H1 (cell line): ENCODE measurements at regions not wholly inside any gene's neighbourhood (a gene's known extent, or its start where the extent isn't known, plus 50 kb on each side); places are given as distances from the start of the nearest gene placed in this dataset.

ENCODE experiments used
- TF ChIP-seq, protein P1 (sequence below): fragments of 300-600 bp; sonication (generic); IDR thresholded peaks from 2 replicates; pipeline ENCODE4 v1.7.1; 2012; ENCODE audit warnings: low read length, moderate library complexity, mild to moderate bottlenecking, inconsistent platforms; ENCODE audit not compliant: insufficient replicate concordance

GRCh38 chr7:417973-418601 is 101.6 kb downstream of the PDGFA start (continued):
- TF ChIP-seq, protein P1, sequence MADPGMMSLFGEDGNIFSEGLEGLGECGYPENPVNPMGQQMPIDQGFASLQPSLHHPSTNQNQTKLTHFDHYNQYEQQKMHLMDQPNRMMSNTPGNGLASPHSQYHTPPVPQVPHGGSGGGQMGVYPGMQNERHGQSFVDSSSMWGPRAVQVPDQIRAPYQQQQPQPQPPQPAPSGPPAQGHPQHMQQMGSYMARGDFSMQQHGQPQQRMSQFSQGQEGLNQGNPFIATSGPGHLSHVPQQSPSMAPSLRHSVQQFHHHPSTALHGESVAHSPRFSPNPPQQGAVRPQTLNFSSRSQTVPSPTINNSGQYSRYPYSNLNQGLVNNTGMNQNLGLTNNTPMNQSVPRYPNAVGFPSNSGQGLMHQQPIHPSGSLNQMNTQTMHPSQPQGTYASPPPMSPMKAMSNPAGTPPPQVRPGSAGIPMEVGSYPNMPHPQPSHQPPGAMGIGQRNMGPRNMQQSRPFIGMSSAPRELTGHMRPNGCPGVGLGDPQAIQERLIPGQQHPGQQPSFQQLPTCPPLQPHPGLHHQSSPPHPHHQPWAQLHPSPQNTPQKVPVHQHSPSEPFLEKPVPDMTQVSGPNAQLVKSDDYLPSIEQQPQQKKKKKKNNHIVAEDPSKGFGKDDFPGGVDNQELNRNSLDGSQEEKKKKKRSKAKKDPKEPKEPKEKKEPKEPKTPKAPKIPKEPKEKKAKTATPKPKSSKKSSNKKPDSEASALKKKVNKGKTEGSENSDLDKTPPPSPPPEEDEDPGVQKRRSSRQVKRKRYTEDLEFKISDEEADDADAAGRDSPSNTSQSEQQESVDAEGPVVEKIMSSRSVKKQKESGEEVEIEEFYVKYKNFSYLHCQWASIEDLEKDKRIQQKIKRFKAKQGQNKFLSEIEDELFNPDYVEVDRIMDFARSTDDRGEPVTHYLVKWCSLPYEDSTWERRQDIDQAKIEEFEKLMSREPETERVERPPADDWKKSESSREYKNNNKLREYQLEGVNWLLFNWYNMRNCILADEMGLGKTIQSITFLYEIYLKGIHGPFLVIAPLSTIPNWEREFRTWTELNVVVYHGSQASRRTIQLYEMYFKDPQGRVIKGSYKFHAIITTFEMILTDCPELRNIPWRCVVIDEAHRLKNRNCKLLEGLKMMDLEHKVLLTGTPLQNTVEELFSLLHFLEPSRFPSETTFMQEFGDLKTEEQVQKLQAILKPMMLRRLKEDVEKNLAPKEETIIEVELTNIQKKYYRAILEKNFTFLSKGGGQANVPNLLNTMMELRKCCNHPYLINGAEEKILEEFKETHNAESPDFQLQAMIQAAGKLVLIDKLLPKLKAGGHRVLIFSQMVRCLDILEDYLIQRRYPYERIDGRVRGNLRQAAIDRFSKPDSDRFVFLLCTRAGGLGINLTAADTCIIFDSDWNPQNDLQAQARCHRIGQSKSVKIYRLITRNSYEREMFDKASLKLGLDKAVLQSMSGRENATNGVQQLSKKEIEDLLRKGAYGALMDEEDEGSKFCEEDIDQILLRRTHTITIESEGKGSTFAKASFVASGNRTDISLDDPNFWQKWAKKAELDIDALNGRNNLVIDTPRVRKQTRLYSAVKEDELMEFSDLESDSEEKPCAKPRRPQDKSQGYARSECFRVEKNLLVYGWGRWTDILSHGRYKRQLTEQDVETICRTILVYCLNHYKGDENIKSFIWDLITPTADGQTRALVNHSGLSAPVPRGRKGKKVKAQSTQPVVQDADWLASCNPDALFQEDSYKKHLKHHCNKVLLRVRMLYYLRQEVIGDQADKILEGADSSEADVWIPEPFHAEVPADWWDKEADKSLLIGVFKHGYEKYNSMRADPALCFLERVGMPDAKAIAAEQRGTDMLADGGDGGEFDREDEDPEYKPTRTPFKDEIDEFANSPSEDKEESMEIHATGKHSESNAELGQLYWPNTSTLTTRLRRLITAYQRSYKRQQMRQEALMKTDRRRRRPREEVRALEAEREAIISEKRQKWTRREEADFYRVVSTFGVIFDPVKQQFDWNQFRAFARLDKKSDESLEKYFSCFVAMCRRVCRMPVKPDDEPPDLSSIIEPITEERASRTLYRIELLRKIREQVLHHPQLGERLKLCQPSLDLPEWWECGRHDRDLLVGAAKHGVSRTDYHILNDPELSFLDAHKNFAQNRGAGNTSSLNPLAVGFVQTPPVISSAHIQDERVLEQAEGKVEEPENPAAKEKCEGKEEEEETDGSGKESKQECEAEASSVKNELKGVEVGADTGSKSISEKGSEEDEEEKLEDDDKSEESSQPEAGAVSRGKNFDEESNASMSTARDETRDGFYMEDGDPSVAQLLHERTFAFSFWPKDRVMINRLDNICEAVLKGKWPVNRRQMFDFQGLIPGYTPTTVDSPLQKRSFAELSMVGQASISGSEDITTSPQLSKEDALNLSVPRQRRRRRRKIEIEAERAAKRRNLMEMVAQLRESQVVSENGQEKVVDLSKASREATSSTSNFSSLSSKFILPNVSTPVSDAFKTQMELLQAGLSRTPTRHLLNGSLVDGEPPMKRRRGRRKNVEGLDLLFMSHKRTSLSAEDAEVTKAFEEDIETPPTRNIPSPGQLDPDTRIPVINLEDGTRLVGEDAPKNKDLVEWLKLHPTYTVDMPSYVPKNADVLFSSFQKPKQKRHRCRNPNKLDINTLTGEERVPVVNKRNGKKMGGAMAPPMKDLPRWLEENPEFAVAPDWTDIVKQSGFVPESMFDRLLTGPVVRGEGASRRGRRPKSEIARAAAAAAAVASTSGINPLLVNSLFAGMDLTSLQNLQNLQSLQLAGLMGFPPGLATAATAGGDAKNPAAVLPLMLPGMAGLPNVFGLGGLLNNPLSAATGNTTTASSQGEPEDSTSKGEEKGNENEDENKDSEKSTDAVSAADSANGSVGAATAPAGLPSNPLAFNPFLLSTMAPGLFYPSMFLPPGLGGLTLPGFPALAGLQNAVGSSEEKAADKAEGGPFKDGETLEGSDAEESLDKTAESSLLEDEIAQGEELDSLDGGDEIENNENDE: no peak
